GM19043 (cell line): ENCODE measurements at regions not wholly inside any gene's neighbourhood (a gene's known extent, or its start where the extent isn't known, plus 50 kb on each side); places are given as distances from the start of the nearest gene placed in this dataset.
"Not testable (repeated sequence)": the region's sequence is repeated elsewhere in the genome, so short reads cannot be mapped to it uniquely, and the experiment has no call there.

Source experiments
- ATAC-seq: cut with Tn5 transposase; IDR thresholded peaks from one replicate; pipeline ENCODE4 v1.9.1; 2021; ENCODE audit warnings: low read depth; ENCODE audit not compliant: unreplicated experiment

GRCh38 chr4:128540122-128540521 is 252.5 kb upstream of the PGRMC2 start:
- ATAC-seq: no peak

- no peak for ATAC-seq
Observed at GRCh38 chr4:128538111-128538882, 250.7 kb upstream of the PGRMC2 start.

DNA sequence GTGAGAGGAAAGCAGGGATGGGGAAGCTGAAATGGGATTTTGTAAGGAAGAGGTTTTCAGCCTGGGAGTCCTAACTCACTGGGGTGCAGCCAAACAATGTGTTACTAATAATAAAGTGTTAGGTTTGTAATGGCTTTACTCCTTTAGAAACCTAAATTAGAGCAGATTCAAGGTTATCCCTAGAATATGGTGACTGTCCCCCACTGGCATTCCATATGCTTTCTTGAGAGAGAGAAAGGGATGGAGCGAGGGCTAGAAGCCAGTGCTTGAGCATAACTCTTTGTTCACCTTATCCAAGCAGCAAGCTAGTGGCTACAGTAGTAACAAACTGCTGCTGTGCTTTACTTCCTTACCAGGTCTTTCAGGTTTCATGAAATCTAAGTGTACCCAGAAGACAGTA is 249.1 kb upstream of the PGRMC2 start:
- ATAC-seq: no peak

DNA sequence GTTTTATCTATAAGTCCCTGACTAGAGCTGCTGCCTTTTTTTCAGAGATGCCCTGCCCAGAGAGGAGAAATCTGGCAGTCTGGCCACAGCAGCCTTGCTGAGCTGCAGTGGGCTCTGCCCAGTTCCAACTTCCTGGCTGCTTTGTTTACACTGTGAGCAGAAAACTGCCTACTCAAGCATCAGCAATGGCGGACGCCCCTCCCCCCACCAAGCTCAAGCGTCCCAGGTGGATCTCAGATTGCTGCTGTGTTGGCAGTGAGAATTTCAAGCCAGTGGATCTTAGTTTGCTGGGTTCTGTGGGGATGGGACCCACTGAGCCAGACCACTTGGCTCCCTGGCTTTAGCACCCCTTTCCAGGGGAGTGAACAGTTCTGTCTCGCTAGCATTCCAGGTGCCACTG is 247.9 kb upstream of the PGRMC2 start:
- not testable (repeated sequence) for ATAC-seq

DNA sequence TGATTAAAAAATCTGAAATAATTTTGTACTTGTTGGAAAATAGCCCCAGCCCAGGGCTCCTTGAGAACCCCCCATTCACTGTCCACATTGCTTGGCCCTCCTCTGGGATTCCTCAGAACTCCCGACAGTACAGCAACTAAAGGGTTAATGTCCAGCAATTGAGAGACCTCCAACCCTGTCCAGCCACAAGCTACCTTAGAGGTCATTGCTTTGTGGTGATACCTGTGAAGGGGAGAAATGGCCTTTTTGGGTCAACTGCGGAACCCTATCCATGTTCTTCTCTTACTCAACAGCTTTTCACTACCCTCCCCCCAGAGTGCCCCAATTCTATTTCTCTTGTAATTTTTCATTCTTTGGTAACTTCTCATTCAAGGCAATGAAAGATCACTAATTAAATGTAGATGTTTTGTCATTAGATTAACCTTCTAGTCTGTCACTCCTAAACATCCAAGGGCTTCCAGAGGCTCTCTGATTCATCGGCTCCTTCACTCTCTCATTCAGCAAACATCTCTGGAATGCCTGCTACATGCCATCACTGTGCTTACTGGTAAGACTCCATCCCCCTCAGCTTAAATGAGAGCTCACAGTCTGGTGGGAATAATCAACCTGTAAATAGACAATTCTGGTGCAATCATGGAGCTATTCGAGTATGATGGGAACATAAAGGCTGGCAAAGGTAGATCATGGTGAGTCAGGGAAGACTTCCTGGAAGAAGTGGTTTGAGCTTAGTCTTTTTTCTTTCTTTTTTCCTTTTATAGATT is 241.4 kb upstream of the PGRMC2 start:
- no peak for ATAC-seq

DNA sequence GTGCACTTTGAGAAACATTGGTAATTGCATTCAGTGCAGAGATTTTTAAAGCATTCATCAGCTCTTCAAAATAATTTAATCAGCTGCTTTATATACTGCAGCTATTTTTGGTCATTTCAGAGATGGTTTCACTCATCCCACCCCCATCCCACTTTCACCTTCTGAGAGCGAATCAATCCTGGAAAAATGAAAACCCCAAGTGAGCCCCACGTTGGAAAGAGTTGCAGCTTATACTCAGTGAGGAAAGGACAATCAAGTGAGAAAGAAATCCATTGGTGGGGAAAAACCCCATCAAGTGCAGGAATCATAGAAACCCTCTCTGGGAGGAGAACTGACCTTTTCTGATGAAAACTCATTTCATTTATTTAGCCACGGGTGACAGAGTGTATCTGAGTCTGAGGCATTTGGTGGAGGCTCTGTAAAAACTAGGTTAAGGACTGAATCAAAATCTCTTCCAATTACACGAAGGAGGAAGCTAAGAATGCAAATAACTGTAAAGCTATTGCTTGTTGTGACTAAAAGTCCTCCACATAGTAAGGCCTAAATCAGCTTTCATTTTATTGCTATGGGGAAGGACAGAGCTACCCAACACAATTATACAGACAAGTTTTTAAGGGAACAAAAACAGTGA is 240.4 kb upstream of the PGRMC2 start:
- ATAC-seq: no peak

- ATAC-seq: no peak
Observed at GRCh38 chr4:128527351-128527750, 239.7 kb upstream of the PGRMC2 start.

DNA sequence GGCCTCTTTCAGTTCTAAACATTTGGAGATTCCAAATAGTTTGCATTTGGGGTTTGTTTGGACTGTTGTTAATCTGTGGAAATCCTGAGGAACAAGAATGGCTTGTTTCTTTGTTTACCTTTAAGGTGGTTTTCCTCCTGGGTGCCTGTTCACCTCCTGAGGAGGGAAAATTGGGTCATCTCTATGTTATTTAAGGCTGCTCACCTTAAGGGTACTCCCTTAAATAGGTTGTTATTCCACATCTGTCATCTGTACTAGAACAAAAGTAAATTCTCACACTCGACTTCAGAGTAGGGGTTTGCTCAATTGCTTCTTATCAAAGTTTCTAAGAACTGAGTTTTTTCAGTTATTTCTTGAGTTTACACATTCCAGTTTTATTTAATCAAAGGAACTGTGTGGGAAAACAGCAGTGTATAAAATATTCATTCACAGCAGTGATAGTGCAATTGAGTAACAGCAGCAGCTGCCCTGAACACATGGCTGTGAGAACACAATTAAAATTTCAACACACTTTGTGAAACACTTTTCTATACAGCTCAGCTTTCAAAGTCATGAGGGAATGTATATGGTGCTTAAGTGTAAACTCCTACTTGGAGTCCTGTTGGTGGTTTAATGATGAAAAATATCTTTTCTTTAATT is 238.5 kb upstream of the PGRMC2 start:
- ATAC-seq: no peak

DNA sequence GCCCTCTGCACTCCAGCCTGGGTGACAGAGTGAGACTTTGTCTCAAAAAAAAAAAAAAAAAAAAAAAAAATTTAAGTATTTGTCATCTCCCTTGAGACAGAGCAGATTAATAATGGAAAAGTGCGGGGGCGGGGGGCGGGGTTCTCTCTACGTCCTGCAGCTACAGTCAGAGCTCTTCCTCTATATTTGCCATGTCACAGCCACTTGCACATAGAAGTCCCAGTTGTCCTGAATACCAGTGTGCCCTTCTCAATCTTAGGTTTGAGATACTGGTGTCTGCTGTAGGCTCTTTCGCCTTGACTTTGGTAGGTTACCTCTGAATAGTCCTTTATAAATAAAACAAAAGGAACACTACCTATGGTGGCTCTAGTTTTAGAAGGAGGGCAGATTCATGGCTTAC is 237.8 kb upstream of the PGRMC2 start:
- no peak for ATAC-seq

GRCh38 chr4:128524311-128524710 is 236.7 kb upstream of the PGRMC2 start:
- no peak for ATAC-seq

GRCh38 chr4:128521648-128522111 is 234.1 kb upstream of the PGRMC2 start:
- ATAC-seq: no peak

DNA sequence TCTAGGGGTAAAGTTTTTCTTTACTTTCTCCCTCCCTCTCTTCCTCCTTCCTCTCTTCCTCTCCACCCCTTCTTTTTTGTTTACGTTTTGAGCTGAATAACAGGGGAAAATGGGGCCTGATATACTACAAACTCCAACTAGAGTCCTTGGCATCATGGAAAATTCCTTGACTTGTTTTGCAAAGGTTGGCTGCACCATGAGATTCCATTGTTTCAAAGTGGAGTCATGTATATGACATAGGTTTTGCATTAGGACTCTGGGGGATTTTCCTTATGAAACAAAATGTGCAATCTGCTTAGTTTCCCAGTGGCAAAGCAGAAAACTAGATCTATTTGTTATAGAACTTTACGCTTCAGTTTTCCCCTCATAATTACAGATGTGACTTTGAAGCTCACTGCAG is 233.5 kb upstream of the PGRMC2 start:
- no peak for ATAC-seq

- no peak for ATAC-seq
Observed at GRCh38 chr4:128519163-128519830, 231.7 kb upstream of the PGRMC2 start.

DNA sequence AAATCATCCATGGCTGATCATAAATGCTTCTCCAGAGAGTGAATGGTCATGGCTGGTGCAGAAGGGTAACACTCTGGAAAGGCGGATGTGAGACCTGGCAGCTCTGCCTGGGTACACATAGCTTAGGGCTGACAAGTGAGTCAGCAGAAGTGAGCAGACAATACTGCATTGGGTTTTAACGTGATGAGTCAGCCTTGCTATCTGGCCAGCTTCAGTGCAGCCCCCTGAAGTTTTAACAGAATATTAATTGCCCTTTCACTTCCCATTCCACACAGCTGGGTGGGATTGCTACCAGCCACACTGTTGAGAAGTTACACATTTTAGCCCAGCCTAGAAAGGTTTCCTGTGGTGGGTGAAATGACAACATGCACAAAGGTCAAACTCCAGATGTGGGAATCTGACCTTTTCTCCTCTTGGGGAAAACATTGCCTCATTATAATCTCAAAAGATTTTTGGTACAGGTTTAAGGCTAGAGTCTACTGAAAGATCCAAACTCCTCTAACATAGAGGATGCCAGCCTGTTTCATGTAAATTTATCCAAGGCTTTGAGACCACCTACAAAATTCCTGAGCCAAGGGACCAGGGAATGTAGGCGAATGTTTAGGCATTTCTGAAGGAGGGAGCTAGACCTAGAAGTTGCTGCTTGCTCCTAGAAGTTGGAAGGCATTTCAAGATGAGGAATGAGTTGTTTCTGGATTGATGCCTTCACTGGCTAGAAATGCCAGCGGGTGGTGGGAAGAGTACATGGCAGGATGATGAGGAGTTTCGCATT is 230.3 kb upstream of the PGRMC2 start:
- peak; percentile 96 for ATAC-seq

- ATAC-seq: peak; percentile 5
Observed at GRCh38 chr4:128517096-128517738, 229.6 kb upstream of the PGRMC2 start.

DNA sequence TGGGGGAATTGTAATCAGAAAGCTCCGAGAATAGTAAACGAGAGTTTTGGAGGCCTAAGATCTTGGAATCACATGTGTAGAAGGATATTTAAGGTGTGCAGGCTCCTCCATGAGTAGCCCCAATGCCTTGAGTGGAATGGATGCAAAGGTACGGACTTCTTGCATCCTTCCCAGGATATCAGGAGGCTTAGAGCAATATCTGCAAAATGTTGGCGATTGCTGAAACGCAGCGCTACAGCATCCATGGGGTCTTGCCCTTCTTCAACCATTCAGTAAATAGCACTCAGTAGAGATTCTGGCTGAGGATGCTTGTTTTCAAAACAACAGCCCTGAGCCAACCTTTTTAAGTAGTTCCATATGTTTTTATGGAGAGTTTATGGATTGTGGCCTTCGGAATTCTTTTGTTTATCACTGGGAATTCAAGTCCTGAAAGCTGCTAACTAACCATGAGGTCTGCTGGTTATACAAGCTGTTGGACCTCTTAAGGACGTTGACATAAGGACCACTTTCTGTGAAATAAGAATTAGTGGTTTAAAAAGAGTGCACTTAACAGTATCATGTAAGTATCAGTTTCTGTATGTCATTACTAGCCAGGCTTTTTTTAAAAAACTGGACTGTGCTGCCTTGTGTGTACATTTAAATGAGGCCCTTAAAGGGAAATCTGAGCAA is 228.8 kb upstream of the PGRMC2 start:
- ATAC-seq: peak; percentile 40

GRCh38 chr4:128513664-128514484 is 226.3 kb upstream of the PGRMC2 start:
- no peak for ATAC-seq
